WTC11 (cell line): ENCODE measurements at regions not wholly inside any gene's neighbourhood (a gene's known extent, or its start where the extent isn't known, plus 50 kb on each side); places are given as distances from the start of the nearest gene placed in this dataset.

Source experiments
- ATAC-seq: fragments of 200-7000 bp; cut with Tn5 transposase; 2 replicates; pipeline ENCODE4 v1.10.0; 2021; ENCODE audit warnings: mild to moderate bottlenecking, moderate library complexity
- CTCF ChIA-PET: fragments of 300-600 bp; sonication (Branson Sonifier 250); formaldehyde crosslinking; loops from one replicate; lab custom pipeline; 2021; ENCODE audit warnings: antibody characterized with exemption; lab: Charles Lee
- POLR2A ChIA-PET: fragments of 350-600 bp; sonication (Branson Sonifier 250); formaldehyde crosslinking; loops from one replicate; lab custom pipeline; 2021; ENCODE audit warnings: antibody characterized with exemption; lab: Charles Lee
- DNase-seq: peaks from one replicate; pipeline ENCODE4 v3.0.0; 2021; ENCODE audit warnings: low spot score
- H3K27ac Mint-ChIP-seq: 2 replicates; pipeline ENCODE4 v1.8.0; 2021; ENCODE audit warnings: mixed read lengths
- H3K27me3 Mint-ChIP-seq: 2 replicates; pipeline ENCODE4 v1.8.0; 2021; ENCODE audit warnings: low read depth, mild to moderate bottlenecking, moderate library complexity, mixed read lengths
- H3K36me3 Mint-ChIP-seq: 2 replicates; pipeline ENCODE4 v1.8.0; 2021; ENCODE audit warnings: mixed read lengths
- H3K4me1 Mint-ChIP-seq: 2 replicates; pipeline ENCODE4 v1.8.0; 2022; ENCODE audit warnings: mixed read lengths
- H3K4me3 Mint-ChIP-seq: 2 replicates; pipeline ENCODE4 v1.8.0; 2021; ENCODE audit warnings: mild to moderate bottlenecking, moderate library complexity, mixed read lengths
- H3K9me3 Mint-ChIP-seq: 2 replicates; pipeline ENCODE4 v1.8.0; 2021; ENCODE audit warnings: mixed read lengths
- ELF4 ChIP-seq: sonication (generic); formaldehyde crosslinking; IDR thresholded peaks from 2 replicates; pipeline ENCODE4 v1.8.1; 2022; ENCODE audit warnings: low read depth, mild to moderate bottlenecking, moderate library complexity, missing genetic modification reagents
- ETV6 ChIP-seq: sonication (generic); formaldehyde crosslinking; IDR thresholded peaks from 2 replicates; pipeline ENCODE4 v1.8.1; 2022; ENCODE audit warnings: mild to moderate bottlenecking, missing genetic modification reagents
- FOXP1 ChIP-seq: sonication (generic); formaldehyde crosslinking; IDR thresholded peaks from 2 replicates; pipeline ENCODE4 v1.8.0; 2022; ENCODE audit warnings: missing genetic modification reagents, mild to moderate bottlenecking, moderate library complexity, borderline replicate concordance
- GRHL2 ChIP-seq: fragments of 250-450 bp; sonication (Bioruptor Pico); IDR thresholded peaks from 2 replicates; pipeline ENCODE4 v1.8.0; 2022; ENCODE audit warnings: mild to moderate bottlenecking, moderate library complexity; ENCODE audit not compliant: insufficient replicate concordance, severe bottlenecking
- IRF2 ChIP-seq: sonication (generic); formaldehyde crosslinking; IDR thresholded peaks from 2 replicates; pipeline ENCODE4 v1.8.0; 2022; ENCODE audit warnings: low read depth, missing genetic modification reagents, borderline replicate concordance
- JAZF1 ChIP-seq: fragments of 250-450 bp; sonication (Bioruptor Pico); IDR thresholded peaks from 2 replicates; pipeline ENCODE4 v1.9.0; 2021; ENCODE audit warnings: moderate library complexity, mild to moderate bottlenecking, inconsistent platforms
- MYBL2 ChIP-seq: sonication (generic); formaldehyde crosslinking; IDR thresholded peaks from 2 replicates; pipeline ENCODE4 v1.8.1; 2023; ENCODE audit warnings: mild to moderate bottlenecking, moderate library complexity, missing genetic modification reagents
- OVOL2 ChIP-seq: fragments of 250-450 bp; sonication (Bioruptor Pico); IDR thresholded peaks from 2 replicates; pipeline ENCODE4 v1.9.0; 2021; ENCODE audit warnings: mild to moderate bottlenecking, borderline replicate concordance
- SMAD4 ChIP-seq: sonication (generic); formaldehyde crosslinking; IDR thresholded peaks from 2 replicates; pipeline ENCODE4 v1.8.0; 2022; ENCODE audit warnings: mild to moderate bottlenecking, missing genetic modification reagents
- SOX15 ChIP-seq: fragments of 250-450 bp; sonication (Bioruptor Pico); IDR thresholded peaks from 2 replicates; pipeline ENCODE4 v1.9.0; 2021; ENCODE audit warnings: mild to moderate bottlenecking
- ZNF263 ChIP-seq: sonication (generic); formaldehyde crosslinking; IDR thresholded peaks from 2 replicates; pipeline ENCODE4 v1.8.1; 2022; ENCODE audit warnings: low read depth, mild to moderate bottlenecking, moderate library complexity, missing genetic modification reagents
- ZNF396 ChIP-seq: fragments of 250-450 bp; sonication (Bioruptor Pico); IDR thresholded peaks from 2 replicates; pipeline ENCODE4 v1.8.0; 2021; ENCODE audit warnings: mild to moderate bottlenecking, moderate library complexity, borderline replicate concordance
- ZNF416 ChIP-seq: fragments of 250-450 bp; sonication (Bioruptor Pico); IDR thresholded peaks from 2 replicates; pipeline ENCODE4 v1.9.0; 2021; ENCODE audit warnings: mild to moderate bottlenecking, inconsistent platforms
- TF ChIP-seq, protein P1 (sequence below): sonication (generic); formaldehyde crosslinking; IDR thresholded peaks from 2 replicates; pipeline ENCODE4 v1.8.0; 2023; ENCODE audit warnings: missing genetic modification reagents
- TF ChIP-seq, protein P2 (sequence below): sonication (generic); formaldehyde crosslinking; IDR thresholded peaks from 2 replicates; pipeline ENCODE4 v1.8.1; 2022; ENCODE audit warnings: low read depth, mild to moderate bottlenecking, moderate library complexity, missing genetic modification reagents, borderline replicate concordance
- TF ChIP-seq, protein P3 (sequence below): sonication (generic); formaldehyde crosslinking; IDR thresholded peaks from 2 replicates; pipeline ENCODE4 v1.8.0; 2023; ENCODE audit warnings: missing genetic modification reagents, mild to moderate bottlenecking, borderline replicate concordance
- TF ChIP-seq, protein P4 (sequence below): sonication (generic); formaldehyde crosslinking; IDR thresholded peaks from 2 replicates; pipeline ENCODE4 v1.8.1; 2023; ENCODE audit warnings: mild to moderate bottlenecking, moderate library complexity, missing genetic modification reagents
- TF ChIP-seq, protein P5 (sequence below): sonication (generic); formaldehyde crosslinking; IDR thresholded peaks from 2 replicates; pipeline ENCODE4 v1.8.1; 2022; ENCODE audit warnings: mild to moderate bottlenecking, moderate library complexity, missing genetic modification reagents
- TF ChIP-seq, protein P6 (sequence below): fragments of 250-450 bp; sonication (Bioruptor Pico); IDR thresholded peaks from 2 replicates; pipeline ENCODE4 v1.9.0; 2021; ENCODE audit warnings: mild to moderate bottlenecking

DNA sequence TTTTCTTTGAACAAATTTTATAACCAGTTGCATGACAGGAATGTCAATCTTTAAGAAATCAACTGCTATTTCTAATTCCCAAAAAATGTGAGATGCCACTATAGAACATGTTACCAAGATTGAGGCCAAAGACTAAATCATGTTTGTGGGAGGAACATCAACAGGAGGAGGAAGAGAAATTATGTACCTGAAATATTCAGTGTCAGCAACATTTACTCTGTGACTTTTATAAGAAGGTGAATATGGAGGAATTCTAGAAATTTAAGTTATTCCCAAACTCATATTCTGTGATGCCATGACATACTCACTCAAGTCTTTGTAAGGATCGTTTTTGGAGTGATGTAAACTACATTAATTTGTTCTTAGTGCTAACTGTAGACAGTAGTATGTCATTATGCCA is 408.4 kb downstream of the SH2D4B start:
- no peaks in the 10 kb centered on the region; the same call in 1 of the 2 replicates for H3K27me3 Mint-ChIP-seq
- H3K9me3 Mint-ChIP-seq = peaks cover 10% of the 10 kb centered on the region
- peaks cover 50% of the 10 kb centered on the region for H3K4me1 Mint-ChIP-seq
- TF ChIP-seq GRHL2 = no peak
- TF ChIP-seq ZNF396 = no peak
- TF ChIP-seq, protein P1, sequence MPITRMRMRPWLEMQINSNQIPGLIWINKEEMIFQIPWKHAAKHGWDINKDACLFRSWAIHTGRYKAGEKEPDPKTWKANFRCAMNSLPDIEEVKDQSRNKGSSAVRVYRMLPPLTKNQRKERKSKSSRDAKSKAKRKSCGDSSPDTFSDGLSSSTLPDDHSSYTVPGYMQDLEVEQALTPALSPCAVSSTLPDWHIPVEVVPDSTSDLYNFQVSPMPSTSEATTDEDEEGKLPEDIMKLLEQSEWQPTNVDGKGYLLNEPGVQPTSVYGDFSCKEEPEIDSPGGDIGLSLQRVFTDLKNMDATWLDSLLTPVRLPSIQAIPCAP (CRISPR knock-in tag) = no peak
- TF ChIP-seq, protein P2, sequence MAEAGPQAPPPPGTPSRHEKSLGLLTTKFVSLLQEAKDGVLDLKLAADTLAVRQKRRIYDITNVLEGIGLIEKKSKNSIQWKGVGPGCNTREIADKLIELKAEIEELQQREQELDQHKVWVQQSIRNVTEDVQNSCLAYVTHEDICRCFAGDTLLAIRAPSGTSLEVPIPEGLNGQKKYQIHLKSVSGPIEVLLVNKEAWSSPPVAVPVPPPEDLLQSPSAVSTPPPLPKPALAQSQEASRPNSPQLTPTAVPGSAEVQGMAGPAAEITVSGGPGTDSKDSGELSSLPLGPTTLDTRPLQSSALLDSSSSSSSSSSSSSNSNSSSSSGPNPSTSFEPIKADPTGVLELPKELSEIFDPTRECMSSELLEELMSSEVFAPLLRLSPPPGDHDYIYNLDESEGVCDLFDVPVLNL (CRISPR knock-in tag) = no peak
- TF ChIP-seq JAZF1 (CRISPR knock-in tag) = no peak
- TF ChIP-seq IRF2 (CRISPR knock-in tag) = no peak
- TF ChIP-seq OVOL2 (CRISPR knock-in tag) = no peak
- no peak for TF ChIP-seq ZNF263 (CRISPR knock-in tag)
- TF ChIP-seq ELF4 = no peak
- TF ChIP-seq, protein P3, sequence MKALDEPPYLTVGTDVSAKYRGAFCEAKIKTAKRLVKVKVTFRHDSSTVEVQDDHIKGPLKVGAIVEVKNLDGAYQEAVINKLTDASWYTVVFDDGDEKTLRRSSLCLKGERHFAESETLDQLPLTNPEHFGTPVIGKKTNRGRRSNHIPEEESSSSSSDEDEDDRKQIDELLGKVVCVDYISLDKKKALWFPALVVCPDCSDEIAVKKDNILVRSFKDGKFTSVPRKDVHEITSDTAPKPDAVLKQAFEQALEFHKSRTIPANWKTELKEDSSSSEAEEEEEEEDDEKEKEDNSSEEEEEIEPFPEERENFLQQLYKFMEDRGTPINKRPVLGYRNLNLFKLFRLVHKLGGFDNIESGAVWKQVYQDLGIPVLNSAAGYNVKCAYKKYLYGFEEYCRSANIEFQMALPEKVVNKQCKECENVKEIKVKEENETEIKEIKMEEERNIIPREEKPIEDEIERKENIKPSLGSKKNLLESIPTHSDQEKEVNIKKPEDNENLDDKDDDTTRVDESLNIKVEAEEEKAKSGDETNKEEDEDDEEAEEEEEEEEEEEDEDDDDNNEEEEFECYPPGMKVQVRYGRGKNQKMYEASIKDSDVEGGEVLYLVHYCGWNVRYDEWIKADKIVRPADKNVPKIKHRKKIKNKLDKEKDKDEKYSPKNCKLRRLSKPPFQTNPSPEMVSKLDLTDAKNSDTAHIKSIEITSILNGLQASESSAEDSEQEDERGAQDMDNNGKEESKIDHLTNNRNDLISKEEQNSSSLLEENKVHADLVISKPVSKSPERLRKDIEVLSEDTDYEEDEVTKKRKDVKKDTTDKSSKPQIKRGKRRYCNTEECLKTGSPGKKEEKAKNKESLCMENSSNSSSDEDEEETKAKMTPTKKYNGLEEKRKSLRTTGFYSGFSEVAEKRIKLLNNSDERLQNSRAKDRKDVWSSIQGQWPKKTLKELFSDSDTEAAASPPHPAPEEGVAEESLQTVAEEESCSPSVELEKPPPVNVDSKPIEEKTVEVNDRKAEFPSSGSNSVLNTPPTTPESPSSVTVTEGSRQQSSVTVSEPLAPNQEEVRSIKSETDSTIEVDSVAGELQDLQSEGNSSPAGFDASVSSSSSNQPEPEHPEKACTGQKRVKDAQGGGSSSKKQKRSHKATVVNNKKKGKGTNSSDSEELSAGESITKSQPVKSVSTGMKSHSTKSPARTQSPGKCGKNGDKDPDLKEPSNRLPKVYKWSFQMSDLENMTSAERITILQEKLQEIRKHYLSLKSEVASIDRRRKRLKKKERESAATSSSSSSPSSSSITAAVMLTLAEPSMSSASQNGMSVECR (CRISPR knock-in tag) = no peak
- TF ChIP-seq MYBL2 (CRISPR knock-in tag) = no peak
- no peak for TF ChIP-seq SMAD4 (CRISPR knock-in tag)
- TF ChIP-seq, protein P4, sequence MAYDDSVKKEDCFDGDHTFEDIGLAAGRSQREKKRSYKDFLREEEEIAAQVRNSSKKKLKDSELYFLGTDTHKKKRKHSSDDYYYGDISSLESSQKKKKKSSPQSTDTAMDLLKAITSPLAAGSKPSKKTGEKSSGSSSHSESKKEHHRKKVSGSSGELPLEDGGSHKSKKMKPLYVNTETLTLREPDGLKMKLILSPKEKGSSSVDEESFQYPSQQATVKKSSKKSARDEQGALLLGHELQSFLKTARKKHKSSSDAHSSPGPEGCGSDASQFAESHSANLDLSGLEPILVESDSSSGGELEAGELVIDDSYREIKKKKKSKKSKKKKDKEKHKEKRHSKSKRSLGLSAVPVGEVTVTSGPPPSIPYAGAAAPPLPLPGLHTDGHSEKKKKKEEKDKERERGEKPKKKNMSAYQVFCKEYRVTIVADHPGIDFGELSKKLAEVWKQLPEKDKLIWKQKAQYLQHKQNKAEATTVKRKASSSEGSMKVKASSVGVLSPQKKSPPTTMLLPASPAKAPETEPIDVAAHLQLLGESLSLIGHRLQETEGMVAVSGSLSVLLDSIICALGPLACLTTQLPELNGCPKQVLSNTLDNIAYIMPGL = no peak
- no peak for TF ChIP-seq FOXP1 (CRISPR knock-in tag)
- TF ChIP-seq, protein P5, sequence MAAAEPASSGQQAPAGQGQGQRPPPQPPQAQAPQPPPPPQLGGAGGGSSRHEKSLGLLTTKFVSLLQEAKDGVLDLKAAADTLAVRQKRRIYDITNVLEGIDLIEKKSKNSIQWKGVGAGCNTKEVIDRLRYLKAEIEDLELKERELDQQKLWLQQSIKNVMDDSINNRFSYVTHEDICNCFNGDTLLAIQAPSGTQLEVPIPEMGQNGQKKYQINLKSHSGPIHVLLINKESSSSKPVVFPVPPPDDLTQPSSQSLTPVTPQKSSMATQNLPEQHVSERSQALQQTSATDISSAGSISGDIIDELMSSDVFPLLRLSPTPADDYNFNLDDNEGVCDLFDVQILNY (CRISPR knock-in tag) = no peak
- TF ChIP-seq SOX15 (CRISPR knock-in tag) = no peak
- TF ChIP-seq, protein P6, sequence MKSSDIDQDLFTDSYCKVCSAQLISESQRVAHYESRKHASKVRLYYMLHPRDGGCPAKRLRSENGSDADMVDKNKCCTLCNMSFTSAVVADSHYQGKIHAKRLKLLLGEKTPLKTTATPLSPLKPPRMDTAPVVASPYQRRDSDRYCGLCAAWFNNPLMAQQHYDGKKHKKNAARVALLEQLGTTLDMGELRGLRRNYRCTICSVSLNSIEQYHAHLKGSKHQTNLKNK (CRISPR knock-in tag) = no peak
- no peak for TF ChIP-seq ETV6 (CRISPR knock-in tag)
- TF ChIP-seq ZNF416 (CRISPR knock-in tag) = no peak
- TF ChIP-seq, all 79 proteins: peak for 0
- H3K36me3 Mint-ChIP-seq = peaks cover 8% of the 10 kb centered on the region
- H3K4me3 Mint-ChIP-seq = no peak overlapping the region
- ChIA-PET POLR2A (no interaction called here), CTCF (interaction anchor here (0.8 to 3.7 kb wide), 17 partner anchors 10 to 347 kb away, joined by 3 to 47 read pairs (median 6); no protein-coding TSS in a partner anchor)
- no peak overlapping the region for H3K27ac Mint-ChIP-seq
- no peak for ATAC-seq
- no peak for DNase-seq
